MM.1S (cell line): ENCODE measurements at regions not wholly inside any gene's neighbourhood (a gene's known extent, or its start where the extent isn't known, plus 50 kb on each side); places are given as distances from the start of the nearest gene placed in this dataset.

ENCODE experiments used
- DNase-seq: peaks from one replicate; pipeline ENCODE4 v3.0.0-alpha.2; 2015
- H2AFZ ChIP-seq: fragments of 300-600 bp; sonication (generic); 2 replicates; pipeline ENCODE4 v1.6.0; 2016; ENCODE audit warnings: antibody characterized with exemption, low read length
- H3F3A ChIP-seq: fragments of 300-600 bp; sonication (generic); 2 replicates; pipeline ENCODE4 v1.6.1; 2016; ENCODE audit warnings: mild to moderate bottlenecking, antibody characterized with exemption, low read length, moderate library complexity, mixed read lengths; ENCODE audit not compliant: insufficient read depth
- H3K27ac ChIP-seq: fragments of 300-600 bp; sonication (generic); 2 replicates; pipeline ENCODE4 v1.5.1; 2016; ENCODE audit warnings: mild to moderate bottlenecking, low read length
- H3K27me3 ChIP-seq: fragments of 300-600 bp; sonication (generic); replicated peaks from 2 replicates; pipeline ENCODE4 v1.6.0; 2016; ENCODE audit warnings: low read length; ENCODE audit not compliant: insufficient read depth
- H3K36me3 ChIP-seq: fragments of 300-600 bp; sonication (generic); replicated peaks from 2 replicates; pipeline ENCODE4 v1.6.1; 2016; ENCODE audit warnings: mild to moderate bottlenecking, low read length, mixed read lengths; ENCODE audit not compliant: insufficient read depth
- H3K4me1 ChIP-seq: fragments of 300-600 bp; sonication (generic); 2 replicates; pipeline ENCODE4 v1.6.1; 2016; ENCODE audit warnings: low read length, mixed read lengths
- H3K4me2 ChIP-seq: fragments of 300-600 bp; sonication (generic); 2 replicates; pipeline ENCODE4 v1.6.0; 2016; ENCODE audit warnings: low read depth, low read length
- H3K4me3 ChIP-seq: fragments of 300-600 bp; sonication (generic); 2 replicates; pipeline ENCODE4 v1.5.1; 2016; ENCODE audit warnings: low read length, mixed read lengths
- H3K79me2 ChIP-seq: fragments of 300-600 bp; sonication (generic); 2 replicates; pipeline ENCODE4 v1.6.1; 2016; ENCODE audit warnings: mixed run types, low read length, mixed read lengths
- H3K9ac ChIP-seq: fragments of 300-600 bp; sonication (generic); 2 replicates; pipeline ENCODE4 v1.6.1; 2016; ENCODE audit warnings: low read length, mixed read lengths
- H3K9me2 ChIP-seq: fragments of 300-600 bp; sonication (generic); replicated peaks from 2 replicates; pipeline ENCODE4 v1.6.1; 2016; ENCODE audit warnings: mild to moderate bottlenecking, low read length, mixed read lengths; ENCODE audit not compliant: insufficient read depth
- H3K9me3 ChIP-seq: fragments of 300-600 bp; sonication (generic); replicated peaks from 2 replicates; pipeline ENCODE4 v1.6.1; 2016; ENCODE audit warnings: mild to moderate bottlenecking, low read length, mixed read lengths; ENCODE audit not compliant: insufficient read depth
- H4K20me1 ChIP-seq: fragments of 300-600 bp; sonication (generic); 2 replicates; pipeline ENCODE4 v1.6.1; 2016; ENCODE audit warnings: mild to moderate bottlenecking, low read length, moderate library complexity, mixed read lengths; ENCODE audit not compliant: insufficient read depth
- EZH2 ChIP-seq: fragments of 300-600 bp; sonication (generic); optimal IDR thresholded peaks from 2 replicates; pipeline ENCODE3; 2017; ENCODE audit warnings: low read depth, mild to moderate bottlenecking, antibody characterized with exemption, low read length, mixed read lengths
- EZH2phosphoT487 ChIP-seq: fragments of 300-600 bp; sonication (generic); IDR thresholded peaks from 2 replicates; pipeline ENCODE4 v1.6.1; 2018; ENCODE audit warnings: antibody characterized with exemption, low read length
- TF ChIP-seq, protein P1 (sequence below): fragments of 300-600 bp; sonication (generic); IDR thresholded peaks from 2 replicates; pipeline ENCODE4 v1.5.1; 2016; ENCODE audit warnings: antibody characterized with exemption, low read length, mixed read lengths

DNA sequence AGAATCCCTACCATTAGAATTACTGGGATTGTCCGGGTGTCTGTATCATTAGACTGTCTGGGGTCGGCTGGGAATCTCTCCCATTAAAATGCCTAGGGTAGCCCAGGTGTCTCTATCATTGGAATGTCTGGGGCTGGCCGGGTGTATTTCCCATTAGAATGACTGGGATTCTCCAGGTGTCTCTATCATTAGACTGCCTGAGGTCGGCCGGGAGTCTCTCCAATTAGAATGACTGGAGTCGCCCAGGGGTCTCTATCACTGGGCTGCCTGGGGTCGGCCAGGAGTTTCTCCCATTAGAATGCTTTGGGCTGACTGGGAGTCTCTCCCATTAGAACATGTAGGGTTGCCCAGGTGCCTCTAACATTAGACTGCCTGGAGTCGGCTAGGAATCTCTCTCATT, 1560.7 kb downstream of the UQCRFS1 start:
- DNase-seq = no peak
- Histone ChIP-seq H2AFZ (no peak overlapping the region), H3K27ac (no peak overlapping the region), H3K9me2 (no peaks in the 10 kb centered on the region), H3K9me3 (no peaks in the 10 kb centered on the region), H3K9ac (no peak overlapping the region), H3K4me3 (no peak overlapping the region), H3K4me2 (no peak overlapping the region), H3K27me3 (no peaks in the 10 kb centered on the region), H3K36me3 (no peaks in the 10 kb centered on the region), H4K20me1 (no peaks in the 10 kb centered on the region), H3K79me2 (no peaks in the 10 kb centered on the region), H3F3A (no peaks in the 10 kb centered on the region), H3K4me1 (no peaks in the 10 kb centered on the region)
- TF ChIP-seq EZH2phosphoT487 = no peak
- TF ChIP-seq, protein P1, sequence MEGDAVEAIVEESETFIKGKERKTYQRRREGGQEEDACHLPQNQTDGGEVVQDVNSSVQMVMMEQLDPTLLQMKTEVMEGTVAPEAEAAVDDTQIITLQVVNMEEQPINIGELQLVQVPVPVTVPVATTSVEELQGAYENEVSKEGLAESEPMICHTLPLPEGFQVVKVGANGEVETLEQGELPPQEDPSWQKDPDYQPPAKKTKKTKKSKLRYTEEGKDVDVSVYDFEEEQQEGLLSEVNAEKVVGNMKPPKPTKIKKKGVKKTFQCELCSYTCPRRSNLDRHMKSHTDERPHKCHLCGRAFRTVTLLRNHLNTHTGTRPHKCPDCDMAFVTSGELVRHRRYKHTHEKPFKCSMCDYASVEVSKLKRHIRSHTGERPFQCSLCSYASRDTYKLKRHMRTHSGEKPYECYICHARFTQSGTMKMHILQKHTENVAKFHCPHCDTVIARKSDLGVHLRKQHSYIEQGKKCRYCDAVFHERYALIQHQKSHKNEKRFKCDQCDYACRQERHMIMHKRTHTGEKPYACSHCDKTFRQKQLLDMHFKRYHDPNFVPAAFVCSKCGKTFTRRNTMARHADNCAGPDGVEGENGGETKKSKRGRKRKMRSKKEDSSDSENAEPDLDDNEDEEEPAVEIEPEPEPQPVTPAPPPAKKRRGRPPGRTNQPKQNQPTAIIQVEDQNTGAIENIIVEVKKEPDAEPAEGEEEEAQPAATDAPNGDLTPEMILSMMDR = no peak
- TF ChIP-seq EZH2 = no peak

DNA sequence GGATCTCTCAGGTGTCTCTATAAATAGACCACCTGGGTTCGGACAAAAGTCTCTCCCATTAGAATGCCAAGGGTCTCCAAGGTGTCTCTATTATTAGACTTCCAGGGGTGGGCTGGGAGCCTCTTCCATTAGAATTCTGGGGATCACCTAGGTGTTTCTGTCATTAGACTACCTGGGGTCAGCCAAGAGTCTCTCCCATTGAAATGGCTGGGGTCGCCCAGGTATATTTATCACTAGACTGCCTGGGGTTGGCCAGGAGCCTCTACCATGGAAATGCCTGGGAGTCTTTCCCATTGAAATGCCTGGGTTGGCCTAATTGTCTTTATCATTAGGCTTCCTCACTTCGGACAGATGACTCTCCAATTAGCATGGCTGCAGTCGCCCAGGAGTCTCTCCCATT, 1565.5 kb downstream of the UQCRFS1 start:
- Histone ChIP-seq H3K9me3 (no peaks in the 10 kb centered on the region), H3K36me3 (no peaks in the 10 kb centered on the region), H3K27ac (no peak overlapping the region), H3K9me2 (no peaks in the 10 kb centered on the region), H3K9ac (no peak overlapping the region), H3K4me2 (no peak overlapping the region), H3K4me3 (no peak overlapping the region), H3F3A (no peaks in the 10 kb centered on the region), H2AFZ (no peak overlapping the region), H4K20me1 (no peaks in the 10 kb centered on the region), H3K79me2 (no peaks in the 10 kb centered on the region), H3K4me1 (no peaks in the 10 kb centered on the region), H3K27me3 (no peaks in the 10 kb centered on the region)
- TF ChIP-seq EZH2 (no peak), EZH2phosphoT487 (no peak)
- TF ChIP-seq, protein P1 = no peak
- no peak for DNase-seq

DNA sequence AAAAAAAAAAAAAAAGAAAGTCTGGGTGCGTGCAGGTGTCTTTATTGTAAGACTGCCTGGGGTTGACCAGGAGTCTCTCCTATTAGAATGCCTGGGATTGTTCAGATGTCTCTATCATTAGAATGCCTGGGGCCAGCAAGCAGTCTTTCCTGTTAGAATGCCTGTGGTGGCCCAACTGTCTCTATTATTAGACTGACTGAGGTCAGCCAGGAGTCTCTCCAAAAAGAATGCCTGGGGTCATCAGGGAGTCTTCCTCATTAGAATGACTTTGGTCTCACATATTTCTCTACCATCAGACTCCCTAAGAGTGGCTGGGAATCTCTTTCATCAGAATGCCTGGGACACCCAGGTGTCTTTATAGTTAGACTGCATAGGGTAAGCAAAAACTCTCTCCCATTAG, 1577.5 kb downstream of the UQCRFS1 start:
- no peaks in the 10 kb centered on the region for H3K4me1 ChIP-seq
- DNase-seq = no peak
- H3K27ac ChIP-seq = no peak overlapping the region
- H4K20me1 ChIP-seq = no peaks in the 10 kb centered on the region
- no peaks in the 10 kb centered on the region for H3F3A ChIP-seq
- H3K9me3 ChIP-seq = no peaks in the 10 kb centered on the region
- no peak overlapping the region for H3K9ac ChIP-seq
- H3K9me2 ChIP-seq = no peaks in the 10 kb centered on the region
- H3K27me3 ChIP-seq = no peaks in the 10 kb centered on the region
- H3K4me3 ChIP-seq = no peak overlapping the region
- no peaks in the 10 kb centered on the region for H3K36me3 ChIP-seq
- TF ChIP-seq EZH2phosphoT487 (no peak), EZH2 (no peak)
- TF ChIP-seq, protein P1 = no peak
- no peak overlapping the region for H2AFZ ChIP-seq
- H3K79me2 ChIP-seq = no peaks in the 10 kb centered on the region
- no peak overlapping the region for H3K4me2 ChIP-seq
